CD8-positive, alpha-beta memory T cell (primary cell): ENCODE measurements at regions not wholly inside any gene's neighbourhood (a gene's known extent, or its start where the extent isn't known, plus 50 kb on each side); places are given as distances from the start of the nearest gene placed in this dataset.
"Not testable (repeated sequence)": the region's sequence is repeated elsewhere in the genome, so short reads cannot be mapped to it uniquely, and the experiment has no call there.

ENCODE experiments used
- CTCF ChIA-PET: fragments of 350-600 bp; sonication (Branson Sonifier 250); formaldehyde crosslinking; loops from one replicate; lab custom pipeline; 2021; ENCODE audit warnings: antibody characterized with exemption; lab: Charles Lee
- POLR2A ChIA-PET: fragments of 350-600 bp; sonication (Branson Sonifier 250); formaldehyde crosslinking; loops from one replicate; lab custom pipeline; 2021; ENCODE audit warnings: antibody characterized with exemption; lab: Charles Lee
- DNase-seq, 5 donors: peaks; one replicate each; pipeline versions ENCODE4 v3.0.0 to v3.0.0-alpha.2; 2020 to 2022; ENCODE audit warnings: mixed read lengths in 1 of 5
- H3K27ac ChIP-seq: one replicate; pipeline ENCODE4 v1.7.0; 2013; ENCODE audit warnings: low read depth, mild to moderate bottlenecking, low read length, moderate library complexity
- H3K27me3 ChIP-seq: 2 replicates; pipeline ENCODE4 v1.7.0; 2013; ENCODE audit warnings: low read length, mild to moderate bottlenecking; ENCODE audit not compliant: insufficient read depth, poor library complexity, severe bottlenecking
- H3K36me3 ChIP-seq: 2 replicates; pipeline ENCODE4 v1.7.0; 2013; ENCODE audit warnings: mild to moderate bottlenecking, low read length, moderate library complexity; ENCODE audit not compliant: insufficient read depth
- H3K4me1 ChIP-seq: 2 replicates; pipeline ENCODE4 v1.7.0; 2013; ENCODE audit warnings: mild to moderate bottlenecking, low read length, moderate library complexity; ENCODE audit not compliant: insufficient read depth
- H3K4me3 ChIP-seq: 2 replicates; pipeline ENCODE4 v1.7.0; 2013; ENCODE audit warnings: mild to moderate bottlenecking, low read length
- H3K9me3 ChIP-seq: 2 replicates; pipeline ENCODE4 v1.7.0; 2013; ENCODE audit warnings: mild to moderate bottlenecking, low read length
- H3K27ac Mint-ChIP-seq, 8 donors: one replicate each; pipeline ENCODE4 v1.8.0; 2020 to 2021; ENCODE audit warnings: mixed read lengths in 8 of 8, mild to moderate bottlenecking in 6 of 8, inconsistent platforms in 3 of 8, moderate library complexity in 3 of 8
- H3K27me3 Mint-ChIP-seq, 2 donors: one replicate each; pipeline ENCODE4 v1.8.0; 2020 to 2021; ENCODE audit warnings: mixed read lengths in 2 of 2, mild to moderate bottlenecking in 1 of 2, moderate library complexity in 1 of 2
- H3K36me3 Mint-ChIP-seq, 3 donors: one replicate each; pipeline ENCODE4 v1.8.0; 2020 to 2021; ENCODE audit warnings: mixed read lengths in 3 of 3, inconsistent platforms in 1 of 3, mild to moderate bottlenecking in 1 of 3
- H3K4me1 Mint-ChIP-seq, 3 donors: one replicate each; pipeline ENCODE4 v1.8.0; 2020 to 2021; ENCODE audit warnings: mixed read lengths in 3 of 3, inconsistent platforms in 1 of 3, mild to moderate bottlenecking in 1 of 3
- H3K4me3 Mint-ChIP-seq, 7 donors: one replicate each; pipeline ENCODE4 v1.8.0; 2020 to 2021; ENCODE audit warnings: mixed read lengths in 7 of 7, mild to moderate bottlenecking in 6 of 7, moderate library complexity in 4 of 7, inconsistent platforms in 2 of 7
- H3K9me3 Mint-ChIP-seq, 5 donors: one replicate each; pipeline ENCODE4 v1.8.0; 2020 to 2022; ENCODE audit warnings: mixed read lengths in 5 of 5, mild to moderate bottlenecking in 3 of 5, moderate library complexity in 2 of 5, inconsistent platforms in 1 of 5

GRCh38 chr14:38605193-38606114 is 349.6 kb upstream of the CLEC14A start:
- peaks cover 0 to 1% of the 10 kb centered on the region in 2 donors for H3K27me3 Mint-ChIP-seq
- Histone ChIP-seq H3K4me1 (no peaks in the 10 kb centered on the region), H3K27me3 (no peaks in the 10 kb centered on the region), H3K4me3 (no peak overlapping the region), H3K27ac (no peak overlapping the region), H3K9me3 (no peaks in the 10 kb centered on the region), H3K36me3 (no peaks in the 10 kb centered on the region)
- H3K9me3 Mint-ChIP-seq, result peaks cover 0 to 7% (median 4%) of the 10 kb centered on the region in 5 donors
- H3K4me1 Mint-ChIP-seq, result no peaks in the 10 kb centered on the region
- no peak overlapping the region for H3K27ac Mint-ChIP-seq
- POLR2A ChIA-PET, result no interaction called here
- no peaks in the 10 kb centered on the region for H3K36me3 Mint-ChIP-seq
- H3K4me3 Mint-ChIP-seq, result no peak overlapping the region
- CTCF ChIA-PET, result no interaction called here
- DNase-seq, result no peak

DNA sequence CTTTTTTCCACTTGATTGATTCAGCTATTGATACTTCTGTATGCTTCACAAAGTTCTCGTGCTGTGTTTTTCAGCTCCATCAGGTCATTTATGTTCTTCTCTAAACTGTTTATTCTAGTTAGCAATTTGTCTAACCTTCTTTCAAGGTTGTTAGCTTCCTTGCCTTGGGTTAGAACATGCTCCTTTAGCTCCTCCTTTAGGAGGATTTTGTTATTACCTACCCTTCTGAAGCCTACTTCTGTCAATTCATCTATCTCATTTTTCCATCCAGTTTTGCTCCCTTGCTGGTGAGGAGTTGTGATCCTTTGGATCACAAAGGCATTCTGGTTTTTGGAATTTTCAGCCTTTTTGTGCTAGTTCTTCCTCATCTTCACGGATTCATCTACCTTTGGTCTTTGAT is 344.7 kb upstream of the CLEC14A start:
- H3K27me3 Mint-ChIP-seq, CTCF ChIA-PET, H3K27me3 ChIP-seq, POLR2A ChIA-PET, H3K4me1 Mint-ChIP-seq, H3K36me3 Mint-ChIP-seq, DNase-seq, H3K4me3 ChIP-seq, H3K27ac Mint-ChIP-seq, H3K27ac ChIP-seq, H3K9me3 Mint-ChIP-seq, H3K36me3 ChIP-seq, H3K9me3 ChIP-seq, H3K4me3 Mint-ChIP-seq, H3K4me1 ChIP-seq: not testable (repeated sequence)

DNA sequence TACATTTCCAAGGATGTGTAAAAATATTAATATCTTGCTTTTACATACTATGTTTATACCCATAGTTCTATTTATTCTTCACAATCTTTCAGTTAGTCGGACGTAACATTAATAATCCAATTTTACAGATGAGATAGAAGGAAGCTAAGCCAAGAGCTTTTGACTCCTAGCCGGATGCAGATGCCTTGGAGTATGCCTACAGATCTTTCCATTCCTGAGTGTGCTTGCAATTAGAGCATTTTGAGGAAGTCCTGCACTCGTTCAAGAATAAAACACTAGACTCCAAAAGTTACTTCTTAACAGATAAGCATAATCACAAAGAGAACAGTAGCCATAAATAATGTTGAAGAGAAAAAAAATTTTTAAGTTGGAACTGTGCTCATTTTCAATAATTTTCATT is 337.6 kb upstream of the CLEC14A start:
- Mint-ChIP-seq H3K4me3 (no peak overlapping the region), H3K27ac (no peak overlapping the region), H3K27me3 (no peaks in the 10 kb centered on the region), H3K4me1 (no peaks in the 10 kb centered on the region), H3K9me3 (peaks cover 0 to 10% (median 3%) of the 10 kb centered on the region in 5 donors), H3K36me3 (no peaks in the 10 kb centered on the region)
- Histone ChIP-seq H3K4me1 (no peaks in the 10 kb centered on the region), H3K9me3 (no peaks in the 10 kb centered on the region), H3K36me3 (no peaks in the 10 kb centered on the region), H3K27ac (no peak overlapping the region), H3K4me3 (no peak overlapping the region), H3K27me3 (no peaks in the 10 kb centered on the region)
- DNase-seq, result no peak
- CTCF ChIA-PET, result no interaction called here
- POLR2A ChIA-PET, result no interaction called here

GRCh38 chr14:38592764-38593442 is 337.0 kb upstream of the CLEC14A start:
- no peaks in the 10 kb centered on the region for H3K27me3 Mint-ChIP-seq
- no peak for DNase-seq
- Histone ChIP-seq H3K27ac (no peak overlapping the region), H3K27me3 (no peaks in the 10 kb centered on the region), H3K9me3 (no peaks in the 10 kb centered on the region), H3K4me1 (no peaks in the 10 kb centered on the region), H3K36me3 (no peaks in the 10 kb centered on the region), H3K4me3 (no peak overlapping the region)
- no peaks in the 10 kb centered on the region for H3K36me3 Mint-ChIP-seq
- H3K27ac Mint-ChIP-seq, result no peak overlapping the region
- no peak overlapping the region for H3K4me3 Mint-ChIP-seq
- ChIA-PET CTCF (no interaction called here), POLR2A (no interaction called here)
- peaks cover 0 to 9% (median 3%) of the 10 kb centered on the region in 5 donors for H3K9me3 Mint-ChIP-seq
- H3K4me1 Mint-ChIP-seq, result no peaks in the 10 kb centered on the region

- no peak overlapping the region for H3K27ac Mint-ChIP-seq
- Histone ChIP-seq H3K4me1 (no peaks in the 10 kb centered on the region), H3K27me3 (no peaks in the 10 kb centered on the region), H3K27ac (no peak overlapping the region), H3K36me3 (no peaks in the 10 kb centered on the region), H3K4me3 (no peak overlapping the region), H3K9me3 (no peaks in the 10 kb centered on the region)
- H3K4me1 Mint-ChIP-seq, result no peaks in the 10 kb centered on the region
- ChIA-PET POLR2A (no interaction called here), CTCF (no interaction called here)
- H3K4me3 Mint-ChIP-seq, result no peak overlapping the region
- H3K9me3 Mint-ChIP-seq, result peaks cover 0 to 15% (median 3%) of the 10 kb centered on the region in 5 donors
- no peak for DNase-seq
- no peaks in the 10 kb centered on the region for H3K27me3 Mint-ChIP-seq
- no peaks in the 10 kb centered on the region for H3K36me3 Mint-ChIP-seq
Measured at GRCh38 chr14:38589747-38590350, 334.0 kb upstream of the CLEC14A start.

DNA sequence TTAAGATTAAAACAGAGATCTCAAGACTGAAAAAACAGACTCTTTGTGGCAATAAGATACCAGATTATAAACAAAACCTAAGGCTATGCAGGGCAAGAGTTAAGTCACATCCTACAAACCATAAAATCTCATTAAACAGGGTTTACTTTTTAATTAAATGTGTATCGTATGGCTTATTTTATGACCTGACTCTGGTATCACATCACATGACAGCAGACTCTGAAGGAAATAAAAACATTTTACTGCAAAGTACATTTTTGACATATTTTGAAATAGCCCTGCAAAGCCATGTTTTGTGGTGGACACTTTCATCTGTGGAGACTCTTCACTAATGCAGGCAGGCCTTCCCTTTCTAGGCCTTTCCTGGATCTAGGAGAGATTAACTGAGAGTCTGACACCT is 327.6 kb upstream of the CLEC14A start:
- Histone ChIP-seq H3K27me3 (no peaks in the 10 kb centered on the region), H3K4me1 (no peaks in the 10 kb centered on the region), H3K36me3 (no peaks in the 10 kb centered on the region), H3K9me3 (no peaks in the 10 kb centered on the region), H3K27ac (no peak overlapping the region), H3K4me3 (no peak overlapping the region)
- peaks cover 0 to 15% (median 2%) of the 10 kb centered on the region in 5 donors for H3K9me3 Mint-ChIP-seq
- H3K27me3 Mint-ChIP-seq, result no peaks in the 10 kb centered on the region
- H3K4me3 Mint-ChIP-seq, result no peak overlapping the region
- H3K36me3 Mint-ChIP-seq, result no peaks in the 10 kb centered on the region
- CTCF ChIA-PET, result no interaction called here
- POLR2A ChIA-PET, result no interaction called here
- no peak for DNase-seq
- H3K27ac Mint-ChIP-seq, result no peak overlapping the region
- no peaks in the 10 kb centered on the region for H3K4me1 Mint-ChIP-seq

DNA sequence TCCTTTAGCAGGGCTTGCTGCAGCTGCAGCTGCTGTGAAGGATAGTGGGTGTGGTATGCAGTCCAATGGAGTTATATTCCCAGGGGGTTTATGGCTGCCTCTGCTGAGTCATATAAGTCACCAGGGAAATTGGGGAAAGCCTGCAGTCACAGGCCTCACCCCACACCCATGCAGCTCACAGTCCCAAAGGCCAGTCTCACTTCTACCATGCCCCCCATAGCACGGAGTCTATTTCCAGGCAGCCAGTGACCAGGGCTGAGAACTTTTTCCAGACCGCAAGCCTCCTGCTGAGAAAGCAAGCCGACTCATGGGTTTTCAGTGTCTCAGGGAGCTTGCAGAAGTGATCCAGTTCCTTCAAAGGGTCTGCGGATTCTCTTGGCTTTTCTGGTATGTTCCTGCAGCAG is 322.4 kb upstream of the CLEC14A start:
- Histone ChIP-seq H3K36me3 (no peaks in the 10 kb centered on the region), H3K27ac (no peak overlapping the region), H3K9me3 (no peaks in the 10 kb centered on the region), H3K27me3 (no peaks in the 10 kb centered on the region), H3K4me1 (no peaks in the 10 kb centered on the region), H3K4me3 (no peak overlapping the region)
- Mint-ChIP-seq H3K9me3 (peaks cover 5 to 11% (median 8%) of the 10 kb centered on the region in 5 donors), H3K27me3 (no peaks in the 10 kb centered on the region), H3K4me3 (no peak overlapping the region), H3K36me3 (no peaks in the 10 kb centered on the region), H3K4me1 (no peaks in the 10 kb centered on the region), H3K27ac (no peak overlapping the region)
- DNase-seq, result no peak
- CTCF ChIA-PET, result no interaction called here
- POLR2A ChIA-PET, result no interaction called here

DNA sequence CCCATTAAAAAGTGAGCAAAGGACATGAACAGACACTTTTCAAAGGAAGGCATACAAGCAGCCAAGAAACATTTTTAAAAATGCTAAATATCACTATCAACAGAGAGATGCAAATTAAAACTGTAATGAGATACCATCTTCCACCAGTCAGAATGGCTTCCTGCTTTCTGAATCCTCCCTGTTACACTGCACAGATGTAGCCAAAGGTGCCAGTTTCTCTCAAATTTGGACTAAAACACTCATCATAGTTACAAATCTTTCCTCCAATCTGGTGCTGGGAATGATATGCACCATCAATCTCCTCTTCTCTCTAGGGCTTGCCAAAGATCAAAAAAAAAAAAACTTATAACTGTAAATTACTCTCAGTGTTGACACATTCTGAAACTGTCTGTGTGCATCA is 311.8 kb upstream of the CLEC14A start:
- H3K36me3 Mint-ChIP-seq, result no peaks in the 10 kb centered on the region

More for the DNA sequence above, 311.8 kb upstream of the CLEC14A start:
- ChIA-PET CTCF (no interaction called here), POLR2A (no interaction called here)
- no peak for DNase-seq
- Histone ChIP-seq H3K9me3 (no peaks in the 10 kb centered on the region), H3K4me3 (no peak overlapping the region), H3K4me1 (no peaks in the 10 kb centered on the region), H3K27ac (no peak overlapping the region), H3K27me3 (no peaks in the 10 kb centered on the region), H3K36me3 (no peaks in the 10 kb centered on the region)
- Mint-ChIP-seq H3K9me3 (peaks cover 2 to 13% (median 4%) of the 10 kb centered on the region in 5 donors), H3K27me3 (no peaks in the 10 kb centered on the region), H3K4me1 (no peaks in the 10 kb centered on the region), H3K4me3 (no peak overlapping the region), H3K27ac (peak overlapping the region in 1 of 8 donors; percentile 31)
